NCI-H2107 treated with DMSO at 0.1 percent for 48 hours (cell line): ENCODE measurements at regions not wholly inside any gene's neighbourhood (a gene's known extent, or its start where the extent isn't known, plus 50 kb on each side); places are given as distances from the start of the nearest gene placed in this dataset.
"Not testable (repeated sequence)": the region's sequence is repeated elsewhere in the genome, so short reads cannot be mapped to it uniquely, and the experiment has no call there.

Experiments used
- DNase-seq: peaks from one replicate; lab custom pipeline; 2025; ENCODE audit not compliant: unreplicated experiment; lab: John Stamatoyannopoulos, UW

DNA sequence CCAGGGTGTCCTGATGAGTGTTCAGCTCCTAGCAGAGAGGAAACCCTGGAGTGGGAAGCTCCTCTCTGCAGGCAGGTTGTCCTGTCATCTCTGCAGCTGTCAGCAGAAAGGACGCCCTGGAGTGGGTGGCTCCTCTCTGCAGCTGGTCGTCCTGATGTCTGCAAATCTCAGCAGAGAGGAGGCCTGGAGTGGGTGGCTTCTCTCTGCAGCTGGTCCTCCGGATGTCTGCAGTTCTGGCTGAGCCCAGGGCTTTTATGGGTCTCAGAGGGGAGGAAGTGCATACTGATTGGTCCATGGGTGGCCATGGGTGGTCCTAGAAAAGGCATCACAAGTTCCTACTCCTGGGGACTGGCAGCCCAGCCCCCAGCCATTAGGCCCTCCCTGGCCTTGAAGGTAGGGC is 102.6 kb upstream of the BNIP2 start:
- no peak for DNase-seq

DNA sequence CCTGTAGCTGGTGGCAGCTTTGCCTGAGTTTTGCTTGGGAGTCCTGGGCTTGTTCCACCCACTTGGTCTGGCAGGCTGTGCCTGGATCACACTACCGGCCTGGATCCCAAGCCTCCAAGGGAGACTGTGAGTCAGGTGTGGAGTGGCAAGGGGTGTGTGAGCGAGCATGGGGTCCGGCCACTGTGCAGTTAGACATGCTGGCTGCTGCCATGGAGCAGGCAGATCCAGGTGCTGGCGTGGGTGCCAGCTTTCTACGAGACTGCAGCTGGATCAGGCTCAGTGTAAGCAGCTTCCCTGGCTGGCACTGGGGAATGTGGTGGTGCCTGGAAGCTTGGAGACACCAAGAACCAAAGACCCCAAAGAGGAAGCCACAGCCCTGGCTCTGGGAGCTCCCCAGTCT is 102.0 kb upstream of the BNIP2 start:
- no peak for DNase-seq

DNA sequence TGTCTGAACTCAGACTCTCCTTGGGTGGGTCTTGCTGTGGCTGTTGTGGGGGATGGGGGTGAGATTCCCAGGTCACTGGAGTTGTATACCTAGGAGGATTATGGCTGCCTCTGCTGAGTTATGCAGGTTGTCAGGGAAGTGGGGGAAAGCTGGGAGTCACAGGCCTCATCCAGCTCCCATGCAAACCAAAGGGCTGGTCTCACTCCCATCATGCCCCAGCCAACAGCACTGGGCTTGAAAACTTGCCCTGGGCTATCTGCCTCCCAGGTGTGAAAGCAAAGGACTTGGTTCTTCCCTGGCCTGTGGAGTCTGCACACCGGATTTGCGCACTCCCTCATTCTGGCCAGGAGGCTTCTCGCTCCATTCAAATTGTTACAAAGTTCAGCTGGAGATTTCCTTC is 97.3 kb upstream of the BNIP2 start:
- not testable (repeated sequence) for DNase-seq

DNA sequence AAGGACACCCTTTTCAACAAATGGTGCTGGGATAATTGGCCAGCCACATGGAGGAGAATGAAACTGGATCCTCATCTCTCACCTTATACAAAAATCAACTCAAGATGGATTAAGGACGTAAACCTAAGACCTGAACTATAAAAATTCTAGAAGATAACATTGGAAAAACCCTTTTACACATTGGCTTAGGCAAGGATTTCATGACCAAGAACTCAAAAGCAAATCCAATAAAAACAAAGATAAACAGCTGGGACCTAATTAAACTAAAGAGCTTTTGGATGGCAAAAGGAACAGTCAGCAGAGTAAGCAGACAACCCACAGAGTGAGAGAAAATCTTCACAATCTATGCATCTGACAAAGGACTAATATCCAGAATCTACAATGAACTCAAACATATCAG is 96.9 kb upstream of the BNIP2 start:
- not testable (repeated sequence) for DNase-seq

GRCh38 chr15:59783774-59784520 is 94.8 kb upstream of the BNIP2 start:
- not testable (repeated sequence) for DNase-seq

DNA sequence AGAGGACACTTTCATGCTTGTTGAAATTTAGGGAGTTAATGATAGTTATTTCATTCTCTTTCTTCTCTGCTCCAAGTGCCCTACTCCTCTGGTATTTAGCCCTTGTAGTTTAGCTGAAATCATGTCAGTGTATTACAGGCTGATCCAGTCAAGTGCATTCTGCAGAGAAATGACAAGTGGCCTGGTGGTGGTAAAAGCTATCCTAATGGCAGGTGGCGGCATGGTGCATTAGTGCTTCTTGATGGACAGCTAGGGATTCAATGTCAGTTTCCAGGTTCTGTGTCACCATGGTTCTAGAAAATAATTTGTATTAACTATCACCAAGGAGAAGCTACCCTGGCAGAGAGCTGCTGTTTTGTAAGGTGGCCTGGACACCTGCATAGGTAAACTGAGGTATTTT is 90.0 kb upstream of the BNIP2 start:
- no peak for DNase-seq

- DNase-seq = no peak
These were observed 75.7 kb upstream of the BNIP2 start for GRCh38 chr15:59764775-59765174.

GRCh38 chr15:59762558-59762957 is 73.4 kb upstream of the BNIP2 start:
- no peak for DNase-seq

DNA sequence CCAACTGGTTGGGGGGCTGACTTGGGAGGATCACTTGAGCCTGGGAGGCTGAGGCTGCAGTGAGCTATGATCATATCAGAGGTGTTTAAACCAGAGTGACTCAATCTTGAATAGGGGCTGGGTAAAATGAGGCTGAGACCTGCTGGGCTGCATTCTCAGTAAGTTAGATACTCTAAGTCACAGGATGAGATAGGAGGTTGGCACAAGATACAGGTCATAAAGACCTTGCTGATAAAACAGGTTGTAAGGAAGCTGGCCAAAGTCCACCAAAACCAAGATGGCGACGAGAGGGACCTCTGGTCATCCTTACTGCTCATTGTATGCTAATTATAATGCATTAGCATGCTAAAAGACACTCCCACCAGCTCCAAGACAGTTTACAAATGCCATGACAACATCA is 71.1 kb upstream of the BNIP2 start:
- DNase-seq = not testable (repeated sequence)

GRCh38 chr15:59751552-59752413 is 62.7 kb upstream of the BNIP2 start:
- peak; percentile 52 for DNase-seq

- DNase-seq = no peak
These were observed 57.7 kb upstream of the BNIP2 start for GRCh38 chr15:59746777-59747176.

DNA sequence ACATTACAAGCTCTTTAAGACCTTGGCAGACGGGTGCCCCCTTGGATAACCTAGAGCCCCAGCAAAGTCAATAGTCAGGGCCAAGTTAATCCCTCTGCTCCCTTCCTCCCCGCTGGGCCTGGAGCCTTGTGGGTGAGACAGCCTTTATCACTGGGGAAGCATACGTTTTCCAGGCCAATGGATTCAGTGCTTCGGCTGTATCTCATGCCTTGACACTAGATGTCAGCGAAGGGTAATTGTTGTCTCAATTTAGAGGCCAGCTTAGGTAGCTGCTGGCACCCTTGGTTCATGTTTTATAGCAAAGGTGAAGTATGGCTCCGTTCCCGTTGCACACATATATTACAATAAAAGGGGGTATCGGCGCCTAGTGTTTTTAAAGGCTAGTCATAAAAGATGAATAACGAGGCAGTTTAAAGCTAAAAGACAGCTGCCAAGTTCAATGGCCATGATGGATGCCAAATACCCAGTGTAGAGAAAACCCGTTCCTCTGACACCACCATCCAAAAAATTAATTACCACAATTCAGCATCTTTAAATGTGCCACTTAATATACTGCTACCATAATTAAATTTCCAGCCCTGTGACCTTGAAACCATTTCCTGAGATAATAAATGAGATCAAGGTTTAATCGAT is 52.3 kb upstream of the BNIP2 start:
- peak; percentile 37 for DNase-seq

DNA sequence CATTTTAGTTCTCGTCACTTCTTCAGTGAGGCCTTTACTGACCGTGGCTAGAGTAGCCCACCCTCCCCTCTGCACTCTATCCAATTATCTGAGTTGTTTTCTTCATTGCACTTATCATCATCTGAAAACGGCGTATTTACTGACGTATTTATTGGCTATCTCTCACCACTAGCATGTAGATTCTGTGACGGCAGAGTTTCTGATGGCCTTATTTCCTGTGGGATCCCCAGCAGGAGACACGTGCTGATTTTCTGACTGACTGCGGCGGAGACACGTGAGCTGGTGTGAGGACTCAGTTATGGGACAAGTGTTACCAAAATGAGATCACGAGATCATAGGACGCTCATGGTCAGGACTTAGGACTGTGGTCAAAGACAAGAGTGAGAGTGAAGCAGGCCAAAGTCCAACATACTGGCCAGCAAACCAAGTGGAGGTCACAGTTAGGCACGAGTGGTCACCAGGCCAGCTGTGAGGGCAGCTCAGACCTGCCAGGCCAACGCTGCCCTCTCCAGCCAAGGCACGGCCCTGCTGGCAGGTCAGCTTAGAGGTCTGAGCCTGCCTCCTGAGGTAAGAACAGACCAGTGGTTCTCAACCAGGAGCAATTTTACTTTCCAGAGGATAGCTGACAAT is 50.6 kb upstream of the BNIP2 start:
- no peak for DNase-seq
